ENCODE measurements at regions not wholly inside any gene's neighbourhood (a gene's known extent, or its start where the extent isn't known, plus 50 kb on each side); places are given as distances from the start of the nearest gene placed in this dataset.
"Not testable (repeated sequence)": the region's sequence is repeated elsewhere in the genome, so short reads cannot be mapped to it uniquely, and the experiment has no call there.

DNA sequence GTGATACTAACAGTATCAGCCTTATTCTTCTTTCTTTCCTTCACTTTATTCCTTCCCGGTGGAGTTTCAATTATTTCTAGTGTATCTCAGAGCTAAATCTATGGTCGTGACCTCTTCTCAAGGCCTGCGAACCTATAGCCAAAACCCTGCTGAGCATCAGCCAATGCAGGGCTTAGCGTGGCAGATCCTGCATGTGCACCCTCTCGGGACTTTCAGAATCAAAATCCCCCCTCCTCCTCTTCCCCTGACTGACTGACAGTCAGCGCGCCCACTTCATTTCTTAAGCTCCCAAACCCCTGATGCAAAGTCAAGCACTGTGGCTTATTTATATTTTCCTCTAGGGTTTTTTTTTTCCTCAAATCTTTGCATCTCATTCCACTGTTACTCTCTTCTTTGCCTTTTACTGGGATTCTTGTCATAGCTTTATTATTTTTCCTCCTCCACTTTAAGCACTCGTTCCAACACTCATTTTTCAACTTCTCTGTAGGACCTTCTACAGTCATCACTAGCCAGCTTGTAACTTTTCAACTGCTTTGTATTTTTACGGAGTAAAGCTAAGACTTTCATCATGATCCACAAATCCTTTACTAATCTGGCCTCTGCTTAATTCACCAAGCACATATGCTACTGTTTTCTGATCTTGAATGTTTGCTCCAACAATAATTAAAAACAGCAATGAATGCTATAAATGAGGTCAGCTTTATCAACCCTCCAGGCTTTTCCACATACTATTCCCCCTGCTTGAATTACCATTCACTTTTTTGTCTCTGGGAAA lies 896.5 kb upstream of the PIK3C3 start:
- no peaks in the 10 kb centered on the region for H3K4me1 ChIP-seq (ENCODE audit: insufficient read depth, low read length)
- H3K9ac ChIP-seq (ENCODE audit: low read length) = no peak overlapping the region
- no peak for FAIRE-seq
- Mint-ChIP-seq H3K27ac (ENCODE audit: unreplicated experiment) (no peak overlapping the region), H3K4me1 (ENCODE audit: low read depth, unreplicated experiment) (no peaks in the 10 kb centered on the region), H3K4me3 (ENCODE audit: unreplicated experiment) (no peak overlapping the region), H3K9me3 (ENCODE audit: unreplicated experiment) (no peaks in the 10 kb centered on the region), H3K36me3 (ENCODE audit: low read depth, unreplicated experiment) (no peaks in the 10 kb centered on the region), H3K27me3 (ENCODE audit: low read depth, unreplicated experiment) (no peaks in the 10 kb centered on the region)
- DNase-seq (ENCODE audit: low read depth) = peak; percentile 65
- no peak overlapping the region for H3K4me3 ChIP-seq (ENCODE audit: insufficient read depth, low read depth, low read length)
- TF ChIP-seq, protein P1, sequence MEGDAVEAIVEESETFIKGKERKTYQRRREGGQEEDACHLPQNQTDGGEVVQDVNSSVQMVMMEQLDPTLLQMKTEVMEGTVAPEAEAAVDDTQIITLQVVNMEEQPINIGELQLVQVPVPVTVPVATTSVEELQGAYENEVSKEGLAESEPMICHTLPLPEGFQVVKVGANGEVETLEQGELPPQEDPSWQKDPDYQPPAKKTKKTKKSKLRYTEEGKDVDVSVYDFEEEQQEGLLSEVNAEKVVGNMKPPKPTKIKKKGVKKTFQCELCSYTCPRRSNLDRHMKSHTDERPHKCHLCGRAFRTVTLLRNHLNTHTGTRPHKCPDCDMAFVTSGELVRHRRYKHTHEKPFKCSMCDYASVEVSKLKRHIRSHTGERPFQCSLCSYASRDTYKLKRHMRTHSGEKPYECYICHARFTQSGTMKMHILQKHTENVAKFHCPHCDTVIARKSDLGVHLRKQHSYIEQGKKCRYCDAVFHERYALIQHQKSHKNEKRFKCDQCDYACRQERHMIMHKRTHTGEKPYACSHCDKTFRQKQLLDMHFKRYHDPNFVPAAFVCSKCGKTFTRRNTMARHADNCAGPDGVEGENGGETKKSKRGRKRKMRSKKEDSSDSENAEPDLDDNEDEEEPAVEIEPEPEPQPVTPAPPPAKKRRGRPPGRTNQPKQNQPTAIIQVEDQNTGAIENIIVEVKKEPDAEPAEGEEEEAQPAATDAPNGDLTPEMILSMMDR (IDR thresholded peaks at IDR 0.05; ENCODE audit: insufficient read depth, low read depth, low read length) = no peak
- TF ChIP-seq EZH2 (IDR thresholded peaks at IDR 0.05; ENCODE audit: insufficient read depth, low read length) = no peak
- no peak overlapping the region for H3K4me2 ChIP-seq (ENCODE audit: low read length)
- H4K20me1 ChIP-seq (ENCODE audit: insufficient read depth, low read length) = no peaks in the 10 kb centered on the region
- H3K9me3 ChIP-seq (ENCODE audit: insufficient read depth, low read depth, low read length) = no peaks in the 10 kb centered on the region
- no peak overlapping the region for H3K27ac ChIP-seq (ENCODE audit: low read depth, low read length)
- H3K79me2 ChIP-seq (ENCODE audit: insufficient read depth, low read length) = no peaks in the 10 kb centered on the region
- no peaks in the 10 kb centered on the region for H3K36me3 ChIP-seq (ENCODE audit: insufficient read depth, low read length)
- no peaks in the 10 kb centered on the region for H3K27me3 ChIP-seq (ENCODE audit: insufficient read depth, low read length)
- no peak overlapping the region for H2AFZ ChIP-seq (ENCODE audit: low read depth, low read length)

DNA sequence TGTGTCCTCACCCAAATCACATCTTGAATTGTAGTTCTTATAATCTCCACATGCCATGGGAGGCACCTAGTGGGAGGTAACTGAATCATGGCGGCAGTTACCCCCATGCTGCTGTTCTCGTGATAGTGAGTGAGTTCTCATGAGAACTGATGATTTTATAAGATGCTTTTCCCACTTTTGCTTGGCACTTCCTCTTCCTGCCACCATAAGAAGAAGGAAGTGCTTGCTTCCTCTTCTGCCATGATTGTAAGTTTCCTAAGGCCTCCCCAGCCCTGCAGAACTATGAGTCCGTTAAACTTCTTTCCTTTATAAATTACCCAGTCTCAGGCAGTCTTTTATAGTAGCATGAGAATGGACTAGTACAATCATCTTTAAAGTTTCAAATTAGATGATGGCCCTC lies 902.4 kb upstream of the PIK3C3 start:
- Histone ChIP-seq H3K27me3 (ENCODE audit: insufficient read depth, low read length) (no peaks in the 10 kb centered on the region), H3K36me3 (ENCODE audit: insufficient read depth, low read length) (no peaks in the 10 kb centered on the region), H2AFZ (ENCODE audit: low read depth, low read length) (no peak overlapping the region), H3K79me2 (ENCODE audit: insufficient read depth, low read length) (no peaks in the 10 kb centered on the region), H3K4me1 (ENCODE audit: insufficient read depth, low read length) (no peaks in the 10 kb centered on the region), H3K27ac (ENCODE audit: low read depth, low read length) (no peak overlapping the region), H3K4me3 (ENCODE audit: insufficient read depth, low read depth, low read length) (no peak overlapping the region), H3K4me2 (ENCODE audit: low read length) (no peak overlapping the region), H3K9me3 (ENCODE audit: insufficient read depth, low read depth, low read length) (no peaks in the 10 kb centered on the region), H3K9ac (ENCODE audit: low read length) (no peak overlapping the region), H4K20me1 (ENCODE audit: insufficient read depth, low read length) (no peaks in the 10 kb centered on the region)
- Mint-ChIP-seq H3K27ac (ENCODE audit: unreplicated experiment) (no peak overlapping the region), H3K36me3 (ENCODE audit: low read depth, unreplicated experiment) (no peaks in the 10 kb centered on the region), H3K9me3 (ENCODE audit: unreplicated experiment) (peaks cover 5% of the 10 kb centered on the region), H3K4me1 (ENCODE audit: low read depth, unreplicated experiment) (no peaks in the 10 kb centered on the region), H3K4me3 (ENCODE audit: unreplicated experiment) (no peak overlapping the region), H3K27me3 (ENCODE audit: low read depth, unreplicated experiment) (no peaks in the 10 kb centered on the region)
- TF ChIP-seq, protein P1 (IDR thresholded peaks at IDR 0.05; ENCODE audit: insufficient read depth, low read depth, low read length) = no peak
- no peak for TF ChIP-seq EZH2 (IDR thresholded peaks at IDR 0.05; ENCODE audit: insufficient read depth, low read length)
- FAIRE-seq (no peak), DNase-seq (ENCODE audit: low read depth) (no peak)

- H3K4me3 Mint-ChIP-seq (ENCODE audit: unreplicated experiment); H3K4me1 Mint-ChIP-seq (ENCODE audit: low read depth, unreplicated experiment); H3K4me3 ChIP-seq (ENCODE audit: insufficient read depth, low read depth, low read length); FAIRE-seq; H3K27ac ChIP-seq (ENCODE audit: low read depth, low read length); H3K27me3 Mint-ChIP-seq (ENCODE audit: low read depth, unreplicated experiment); H3K9me3 Mint-ChIP-seq (ENCODE audit: unreplicated experiment); DNase-seq (ENCODE audit: low read depth); H3K79me2 ChIP-seq (ENCODE audit: insufficient read depth, low read length); H4K20me1 ChIP-seq (ENCODE audit: insufficient read depth, low read length); H3K4me1 ChIP-seq (ENCODE audit: insufficient read depth, low read length); H3K9me3 ChIP-seq (ENCODE audit: insufficient read depth, low read depth, low read length); H3K36me3 Mint-ChIP-seq (ENCODE audit: low read depth, unreplicated experiment); H3K4me2 ChIP-seq (ENCODE audit: low read length); H3K27ac Mint-ChIP-seq (ENCODE audit: unreplicated experiment); H2AFZ ChIP-seq (ENCODE audit: low read depth, low read length); H3K27me3 ChIP-seq (ENCODE audit: insufficient read depth, low read length); H3K9ac ChIP-seq (ENCODE audit: low read length); H3K36me3 ChIP-seq (ENCODE audit: insufficient read depth, low read length): not testable (repeated sequence)
Measured at GRCh38 chr18:41046250-41046649, 908.8 kb upstream of the PIK3C3 start.
